ENCODE measurements at regions not wholly inside any gene's neighbourhood (a gene's known extent, or its start where the extent isn't known, plus 50 kb on each side); places are given as distances from the start of the nearest gene placed in this dataset.
A peak's percentile ranks its signal among the peaks of the same experiment; 100 is the strongest.

GRCh38 chr6:90356012-90356421 is 59.4 kb upstream of the BACH2 start:
- no peaks in the 10 kb centered on the region for H3K36me3 ChIP-seq
- no peaks in the 10 kb centered on the region for H3K9me3 ChIP-seq
- intact Hi-C loops (cut with DNase I; ENCODE audit: low total_unique reads), result no loop called here
- DNase-seq, result no peak
- no peak overlapping the region for H3K27ac ChIP-seq
- H3K4me1 ChIP-seq, result no peaks in the 10 kb centered on the region
- no peak overlapping the region for H3K4me3 ChIP-seq
- no peak for TF ChIP-seq CTCF (IDR thresholded peaks at IDR 0.05)
- peaks cover 0 to 3% of the 10 kb centered on the region in 2 donors for H3K27me3 ChIP-seq

- no peaks in the 10 kb centered on the region for H3K36me3 ChIP-seq
- no peak overlapping the region for H3K27ac ChIP-seq
- peaks cover 0 to 3% of the 10 kb centered on the region in 2 donors for H3K27me3 ChIP-seq
- H3K9me3 ChIP-seq, result no peaks in the 10 kb centered on the region
- H3K4me3 ChIP-seq, result no peak overlapping the region
- no peak for TF ChIP-seq CTCF (IDR thresholded peaks at IDR 0.05)
- DNase-seq, result no peak
- no peaks in the 10 kb centered on the region for H3K4me1 ChIP-seq
- intact Hi-C loops (cut with DNase I; ENCODE audit: low total_unique reads), result no loop called here
Observed at GRCh38 chr6:90354961-90355360, 58.3 kb upstream of the BACH2 start.

- H3K27me3 ChIP-seq, result no peaks in the 10 kb centered on the region
- intact Hi-C loops (cut with DNase I; ENCODE audit: low total_unique reads), result no loop called here
- H3K4me3 ChIP-seq, result no peak overlapping the region
- H3K9me3 ChIP-seq, result no peaks in the 10 kb centered on the region
- H3K36me3 ChIP-seq, result no peaks in the 10 kb centered on the region
- no peaks in the 10 kb centered on the region for H3K4me1 ChIP-seq
- no peak for DNase-seq
- no peak overlapping the region for H3K27ac ChIP-seq
- no peak for TF ChIP-seq CTCF (IDR thresholded peaks at IDR 0.05)
Observed at GRCh38 chr6:90351696-90352095, 55.1 kb upstream of the BACH2 start.

- Histone ChIP-seq H3K27ac (no peak overlapping the region), H3K27me3 (no peaks in the 10 kb centered on the region), H3K4me1 (no peaks in the 10 kb centered on the region), H3K4me3 (no peak overlapping the region), H3K36me3 (no peaks in the 10 kb centered on the region), H3K9me3 (no peaks in the 10 kb centered on the region)
- no peak for TF ChIP-seq CTCF (IDR thresholded peaks at IDR 0.05)
- intact Hi-C loops (cut with DNase I; ENCODE audit: low total_unique reads), result no loop called here
- DNase-seq, result peak in 1 of 2 donors; percentile 24
Observed at GRCh38 chr6:90350689-90351554, 54.3 kb upstream of the BACH2 start.

- H3K4me3 ChIP-seq, result no peak overlapping the region
- no peaks in the 10 kb centered on the region for H3K36me3 ChIP-seq
- TF ChIP-seq CTCF (IDR thresholded peaks at IDR 0.05), result no peak
- H3K27ac ChIP-seq, result no peak overlapping the region
- no peaks in the 10 kb centered on the region for H3K27me3 ChIP-seq
- DNase-seq, result no peak
- intact Hi-C loops (cut with DNase I; ENCODE audit: low total_unique reads), result no loop called here
- no peaks in the 10 kb centered on the region for H3K9me3 ChIP-seq
- H3K4me1 ChIP-seq, result no peaks in the 10 kb centered on the region
Observed at GRCh38 chr6:90347411-90347851, 50.8 kb upstream of the BACH2 start.

Data from tibial artery (tissue), 4 donors.